HFFc6 (cell line): ENCODE measurements at regions not wholly inside any gene's neighbourhood (a gene's known extent, or its start where the extent isn't known, plus 50 kb on each side); places are given as distances from the start of the nearest gene placed in this dataset.

ENCODE experiments used
- DNase-seq: peaks from one replicate; pipeline ENCODE4 v3.0.0-alpha.2; 2018
- H3K27ac Mint-ChIP-seq: 2 replicates; pipeline ENCODE4 v1.8.0; 2020; ENCODE audit warnings: mild to moderate bottlenecking, mixed read lengths
- H3K27me3 Mint-ChIP-seq: 2 replicates; pipeline ENCODE4 v1.8.0; 2021; ENCODE audit warnings: mild to moderate bottlenecking, moderate library complexity, mixed read lengths; ENCODE audit not compliant: insufficient read depth
- H3K36me3 Mint-ChIP-seq: 2 replicates; pipeline ENCODE4 v1.8.0; 2021; ENCODE audit warnings: low read depth, mixed read lengths
- H3K4me1 Mint-ChIP-seq: 2 replicates; pipeline ENCODE4 v1.8.0; 2020; ENCODE audit warnings: low read depth, mixed read lengths
- H3K4me3 Mint-ChIP-seq: 2 replicates; pipeline ENCODE4 v1.8.0; 2020; ENCODE audit warnings: mild to moderate bottlenecking, moderate library complexity, mixed read lengths
- H3K9me3 Mint-ChIP-seq: 2 replicates; pipeline ENCODE4 v1.8.0; 2020; ENCODE audit warnings: mild to moderate bottlenecking, mixed read lengths
- CTCF ChIP-seq: fragments of 200-600 bp; sonication (generic); IDR thresholded peaks from 2 replicates; pipeline ENCODE4 v1.5.0; 2021; ENCODE audit warnings: antibody characterized with exemption, mild to moderate bottlenecking

DNA sequence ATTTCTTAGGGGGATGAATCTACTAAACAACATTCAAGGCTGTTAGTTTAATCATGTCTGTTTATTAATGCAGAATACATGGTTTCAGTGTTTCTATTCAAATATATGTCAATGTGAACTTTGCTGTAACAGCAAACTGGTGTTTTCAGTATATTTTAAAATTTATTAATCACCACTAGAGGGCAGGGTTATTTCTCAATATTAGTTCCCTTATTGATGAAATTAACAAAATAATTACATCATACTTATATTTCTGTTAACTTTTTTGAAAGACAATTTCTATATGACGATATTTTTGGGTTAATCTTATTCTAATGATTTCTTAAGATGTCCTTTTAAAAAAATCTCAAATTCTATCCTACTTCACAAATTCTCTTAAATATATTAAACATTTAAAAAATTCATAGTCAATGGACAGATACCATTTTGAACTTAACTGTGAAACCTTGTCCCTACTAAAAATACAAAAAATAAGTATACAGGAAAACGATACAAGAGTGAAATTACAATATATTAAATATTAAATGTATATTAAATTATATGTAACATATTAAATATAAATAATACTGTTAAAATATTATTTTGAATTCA, 1034.1 kb upstream of the PRMT6 start:
- TF ChIP-seq CTCF: peak; percentile 83
- H3K4me3 Mint-ChIP-seq: no peak overlapping the region
- DNase-seq: no peak

DNA sequence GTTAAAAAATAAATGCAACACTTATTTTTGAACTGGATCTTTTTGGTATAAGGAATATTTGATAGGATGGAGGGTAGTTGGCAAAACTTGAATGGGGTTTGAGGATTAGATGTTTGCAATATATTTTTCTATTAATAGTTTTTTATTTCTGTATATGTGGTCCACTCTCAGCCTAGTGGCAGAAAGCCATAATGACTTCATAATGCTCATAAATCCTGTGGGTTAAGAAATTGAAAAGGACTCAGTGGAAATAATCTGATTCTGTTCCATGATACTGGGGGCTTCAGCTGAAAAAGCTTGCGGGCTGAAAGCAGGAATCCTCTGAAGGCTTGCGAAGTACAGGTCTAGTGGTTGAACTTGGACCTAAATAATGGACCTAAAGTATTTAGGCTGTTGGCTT, 1028.6 kb upstream of the PRMT6 start:
- TF ChIP-seq CTCF: 0 out of 2 replicates have a peak, but pooled peaks have one; percentile 13
- no peaks in the 10 kb centered on the region for H3K27me3 Mint-ChIP-seq
- H3K4me1 Mint-ChIP-seq: no peaks in the 10 kb centered on the region
- H3K36me3 Mint-ChIP-seq: no peaks in the 10 kb centered on the region
- no peak overlapping the region for H3K27ac Mint-ChIP-seq
- no peak for DNase-seq
- H3K9me3 Mint-ChIP-seq: no peaks in the 10 kb centered on the region
- H3K4me3 Mint-ChIP-seq: no peak overlapping the region

More for the DNA sequence above, 1034.1 kb upstream of the PRMT6 start:
- Mint-ChIP-seq H3K4me1 (no peaks in the 10 kb centered on the region), H3K27ac (no peak overlapping the region), H3K27me3 (no peaks in the 10 kb centered on the region), H3K9me3 (no peaks in the 10 kb centered on the region), H3K36me3 (no peaks in the 10 kb centered on the region)

DNA sequence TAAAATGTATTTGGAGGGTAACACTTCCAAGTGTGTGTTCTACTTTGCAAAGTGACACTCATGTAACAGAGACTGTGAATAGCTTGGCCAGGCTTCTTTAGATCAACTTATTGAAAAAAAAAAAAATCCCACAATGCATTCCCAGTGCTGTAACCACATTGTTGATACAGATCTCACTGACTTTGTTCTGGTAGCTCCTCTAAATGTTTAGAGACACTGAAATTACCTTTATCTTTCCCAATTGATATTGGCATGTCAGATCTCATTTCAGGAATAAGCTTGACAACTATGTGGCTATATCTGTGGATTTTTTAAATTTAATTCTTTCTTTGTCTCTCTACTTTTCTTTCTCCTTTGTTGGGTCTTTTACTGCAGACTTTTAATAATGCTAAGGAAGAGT, 1018.9 kb upstream of the PRMT6 start:
- Mint-ChIP-seq H3K27me3 (no peaks in the 10 kb centered on the region), H3K9me3 (peaks cover 46% of the 10 kb centered on the region), H3K27ac (no peak overlapping the region), H3K36me3 (no peaks in the 10 kb centered on the region), H3K4me3 (no peak overlapping the region), H3K4me1 (no peaks in the 10 kb centered on the region)
- TF ChIP-seq CTCF: no peak
- no peak for DNase-seq

DNA sequence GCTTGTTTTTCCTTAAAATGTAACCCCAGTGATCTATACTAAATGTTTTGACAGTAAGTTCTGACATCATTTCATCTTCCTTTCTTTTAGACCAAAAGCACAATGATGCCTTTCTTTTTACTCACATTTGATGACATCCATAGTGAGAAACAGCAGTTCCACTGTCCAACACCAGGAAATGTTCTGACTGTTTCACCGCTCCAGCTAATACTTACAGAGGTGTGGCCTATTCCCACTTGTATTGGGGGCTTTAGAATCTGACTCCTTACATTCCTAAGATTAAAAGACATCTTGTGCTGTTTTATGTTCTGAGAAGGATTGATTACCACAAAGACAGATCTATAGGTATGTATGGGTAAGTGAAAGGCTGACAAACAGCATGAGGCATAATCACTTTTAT, 1018.2 kb upstream of the PRMT6 start:
- no peak for DNase-seq
- no peak overlapping the region for H3K4me3 Mint-ChIP-seq
- no peaks in the 10 kb centered on the region for H3K4me1 Mint-ChIP-seq
- H3K27ac Mint-ChIP-seq: no peak overlapping the region
- peaks cover 53% of the 10 kb centered on the region for H3K9me3 Mint-ChIP-seq
- no peaks in the 10 kb centered on the region for H3K27me3 Mint-ChIP-seq
- H3K36me3 Mint-ChIP-seq: no peaks in the 10 kb centered on the region
- TF ChIP-seq CTCF: no peak

GRCh38 chr1:106043971-106044370, 1012.5 kb upstream of the PRMT6 start:
- DNase-seq: no peak
- H3K36me3 Mint-ChIP-seq: 0 out of 2 replicates have a peak, but pooled peaks cover 9% of the 10 kb centered on the region
- no peak overlapping the region for H3K27ac Mint-ChIP-seq
- H3K4me1 Mint-ChIP-seq: no peaks in the 10 kb centered on the region
- no peak overlapping the region for H3K4me3 Mint-ChIP-seq
- peaks cover 40% of the 10 kb centered on the region for H3K9me3 Mint-ChIP-seq
- TF ChIP-seq CTCF: no peak
- no peaks in the 10 kb centered on the region for H3K27me3 Mint-ChIP-seq

DNA sequence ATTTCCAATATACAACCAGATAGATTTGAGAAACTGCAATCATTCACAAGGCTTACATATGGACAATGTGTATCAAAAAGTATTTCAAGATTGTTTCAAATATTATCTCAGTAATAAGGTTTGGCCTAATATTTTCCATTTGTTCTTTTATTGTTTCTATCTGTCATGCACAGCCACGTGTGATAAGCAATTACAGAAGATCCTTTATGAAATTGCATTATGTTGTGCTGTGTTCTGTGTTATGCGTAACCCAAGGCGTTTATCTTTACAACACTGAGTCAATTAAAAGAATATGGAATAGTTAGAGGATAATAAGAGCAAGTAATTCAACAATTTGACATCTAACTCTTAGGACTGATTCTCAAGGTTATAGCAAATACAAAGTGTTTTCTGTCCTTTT, 1009.3 kb upstream of the PRMT6 start:
- no peak overlapping the region for H3K27ac Mint-ChIP-seq
- no peaks in the 10 kb centered on the region for H3K4me1 Mint-ChIP-seq
- H3K4me3 Mint-ChIP-seq: no peak overlapping the region
- no peak for DNase-seq
- no peaks in the 10 kb centered on the region for H3K27me3 Mint-ChIP-seq
- TF ChIP-seq CTCF: no peak
- H3K9me3 Mint-ChIP-seq: peaks cover 27% of the 10 kb centered on the region
- 0 out of 2 replicates have a peak, but pooled peaks cover 9% of the 10 kb centered on the region for H3K36me3 Mint-ChIP-seq
